Stimulated activated CD4-positive, alpha-beta T cell treated with anti-CD3 and anti-CD28 coated beads, Interleukin-1b, Interleukin-23, amount 100 ng/mL, for 4 hours (primary cell): ENCODE measurements at regions not wholly inside any gene's neighbourhood (a gene's known extent, or its start where the extent isn't known, plus 50 kb on each side); places are given as distances from the start of the nearest gene placed in this dataset.

Experiments used
- DNase-seq, 2 donors: peaks; one replicate each; pipeline ENCODE4 v3.0.0-alpha.2; 2020; ENCODE audit warnings: low read depth in 2 of 2

GRCh38 chr6:98711380-98711779 lies 123.0 kb upstream of the POU3F2 start:
- no peak for DNase-seq

GRCh38 chr6:98716341-98716740 lies 118.0 kb upstream of the POU3F2 start:
- DNase-seq = no peak

DNA sequence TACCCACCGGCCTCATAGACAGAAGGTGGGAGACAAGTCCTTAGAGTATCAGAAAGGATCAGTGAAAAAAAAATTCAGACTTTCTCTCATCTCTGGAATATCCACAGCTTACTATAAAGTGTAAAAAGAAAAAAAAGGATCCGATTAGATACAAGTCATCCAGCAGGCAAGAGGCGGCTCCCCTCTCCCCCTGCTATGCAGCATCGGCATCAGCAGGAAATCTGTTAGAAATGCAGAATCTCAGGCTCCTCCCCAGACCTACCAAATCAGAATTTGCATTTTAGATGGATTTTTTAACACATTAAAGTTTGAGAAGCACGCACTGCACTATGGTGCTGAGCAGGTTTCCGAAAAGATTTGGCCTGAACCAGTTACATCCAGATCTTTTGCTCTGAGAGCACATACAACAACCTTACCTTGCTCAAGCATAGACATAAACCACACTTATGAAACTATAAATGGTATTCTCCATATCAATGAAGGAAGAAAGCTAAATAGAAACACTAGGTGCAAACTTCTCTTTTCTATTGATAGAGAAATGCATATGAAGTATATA lies 117.0 kb upstream of the POU3F2 start:
- DNase-seq = no peak

GRCh38 chr6:98717988-98718387 lies 116.4 kb upstream of the POU3F2 start:
- DNase-seq = no peak

GRCh38 chr6:98724537-98724936 lies 109.8 kb upstream of the POU3F2 start:
- no peak for DNase-seq

GRCh38 chr6:98747273-98747672 lies 87.1 kb upstream of the POU3F2 start:
- DNase-seq = no peak

- DNase-seq = no peak
These were observed 86.4 kb upstream of the POU3F2 start for GRCh38 chr6:98747960-98748359.

- DNase-seq = no peak
These were observed 74.9 kb upstream of the POU3F2 start for GRCh38 chr6:98759459-98759858.

- no peak for DNase-seq
These were observed 69.9 kb upstream of the POU3F2 start for GRCh38 chr6:98764373-98764911.

- no peak for DNase-seq
These were observed 64.8 kb upstream of the POU3F2 start for GRCh38 chr6:98769546-98769945.

- DNase-seq = no peak
These were observed 59.2 kb upstream of the POU3F2 start for GRCh38 chr6:98775205-98775604.

DNA sequence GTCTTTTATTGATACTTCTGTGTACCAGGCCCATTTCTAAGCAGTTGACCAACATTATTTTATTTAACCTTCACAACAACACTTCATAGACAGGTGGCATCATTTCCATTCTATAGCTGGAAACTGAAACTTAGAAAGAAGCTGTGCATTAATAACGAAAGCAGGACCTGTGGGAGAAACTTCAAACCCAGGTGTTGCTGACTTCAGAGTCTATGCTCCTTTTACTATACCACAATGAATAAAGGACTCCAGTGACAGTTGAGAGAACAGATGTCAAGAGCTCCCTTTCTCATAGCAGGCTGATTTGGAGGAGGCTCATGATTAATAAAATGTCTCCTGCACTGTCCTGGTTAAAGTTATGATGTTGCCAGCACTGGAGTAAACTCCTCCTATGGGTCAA lies 56.6 kb upstream of the POU3F2 start:
- no peak for DNase-seq

- DNase-seq = no peak
These were observed 54.8 kb upstream of the POU3F2 start for GRCh38 chr6:98779618-98780017.

- DNase-seq = no peak
These were observed 51.6 kb upstream of the POU3F2 start for GRCh38 chr6:98782772-98783171.

DNA sequence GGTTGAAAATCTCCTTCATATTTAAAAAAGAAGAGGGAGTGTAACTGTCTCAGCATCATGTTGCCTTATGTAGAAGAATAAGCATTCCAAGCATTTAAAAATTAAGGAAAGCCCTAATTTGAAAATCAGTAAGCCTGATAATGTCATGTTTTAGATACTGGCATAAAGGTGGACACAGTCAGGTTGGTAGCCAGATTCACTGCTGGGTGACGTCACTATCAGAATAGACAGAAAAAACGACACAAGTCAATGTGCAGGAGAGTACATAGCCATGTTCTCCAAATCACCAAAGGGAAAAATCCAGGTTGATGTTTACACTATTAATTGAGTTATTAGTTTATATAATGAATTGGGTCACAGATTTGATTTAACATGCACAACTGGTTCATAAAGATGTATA lies 50.8 kb upstream of the POU3F2 start:
- DNase-seq = no peak
